GM21447 (cell line): ENCODE measurements at regions not wholly inside any gene's neighbourhood (a gene's known extent, or its start where the extent isn't known, plus 50 kb on each side); places are given as distances from the start of the nearest gene placed in this dataset.

Experiments used
- ATAC-seq: cut with Tn5 transposase; IDR thresholded peaks from one replicate; pipeline ENCODE4 v1.9.1; 2021; ENCODE audit not compliant: unreplicated experiment

- no peak for ATAC-seq
These were observed 623.2 kb downstream of the CCER1 start for GRCh38 chr12:90331821-90332220.

GRCh38 chr12:90331262-90331661 is 622.6 kb upstream of the ATP2B1 start:
- ATAC-seq, result no peak

GRCh38 chr12:90327793-90328743 is 619.4 kb upstream of the ATP2B1 start:
- ATAC-seq, result no peak

GRCh38 chr12:90323217-90323616 is 614.6 kb upstream of the ATP2B1 start:
- no peak for ATAC-seq

- ATAC-seq, result no peak
These were observed 613.4 kb upstream of the ATP2B1 start for GRCh38 chr12:90322006-90322405.

GRCh38 chr12:90321369-90321768 is 612.7 kb upstream of the ATP2B1 start:
- ATAC-seq, result no peak

GRCh38 chr12:90311561-90311960 is 602.9 kb upstream of the ATP2B1 start:
- no peak for ATAC-seq

GRCh38 chr12:90305379-90305778 is 596.7 kb upstream of the ATP2B1 start:
- no peak for ATAC-seq

GRCh38 chr12:90304231-90304630 is 595.6 kb upstream of the ATP2B1 start:
- no peak for ATAC-seq

- no peak for ATAC-seq
These were observed 595.1 kb upstream of the ATP2B1 start for GRCh38 chr12:90303771-90304170.

- no peak for ATAC-seq
These were observed 593.0 kb upstream of the ATP2B1 start for GRCh38 chr12:90301561-90302133.

GRCh38 chr12:90301095-90301494 is 592.5 kb upstream of the ATP2B1 start:
- no peak for ATAC-seq

- ATAC-seq, result peak; percentile 17
These were observed 591.0 kb upstream of the ATP2B1 start for GRCh38 chr12:90299666-90300065.

- peak; percentile 98 for ATAC-seq
These were observed 590.5 kb upstream of the ATP2B1 start for GRCh38 chr12:90299121-90299520.

GRCh38 chr12:90298289-90298948 is 589.8 kb upstream of the ATP2B1 start:
- ATAC-seq, result no peak

- ATAC-seq, result no peak
These were observed 587.2 kb upstream of the ATP2B1 start for GRCh38 chr12:90295858-90296257.

- no peak for ATAC-seq
These were observed 583.5 kb upstream of the ATP2B1 start for GRCh38 chr12:90292183-90292582.

GRCh38 chr12:90290980-90291975 is 582.6 kb upstream of the ATP2B1 start:
- ATAC-seq, result no peak

- ATAC-seq, result no peak
These were observed 578.9 kb upstream of the ATP2B1 start for GRCh38 chr12:90287585-90287984.

GRCh38 chr12:90281154-90281868 is 572.7 kb upstream of the ATP2B1 start:
- ATAC-seq, result no peak
